PC-3 (cell line): ENCODE measurements at regions not wholly inside any gene's neighbourhood (a gene's known extent, or its start where the extent isn't known, plus 50 kb on each side); places are given as distances from the start of the nearest gene placed in this dataset.

ENCODE experiments used
- ATAC-seq: fragments of 200-7000 bp; cut with Tn5 transposase; 2 replicates; pipeline ENCODE4 v1.9.1; 2020; ENCODE audit warnings: mild to moderate bottlenecking, moderate library complexity
- BruUV-seq: library from RNA; stranded (reverse); fragments of 400-500 nt; replicated peaks from 2 replicates; lab custom pipeline; 2021; lab: Mats Ljungman, UMichigan
- CTCF ChIA-PET: fragments of 300-600 bp; sonication (Branson Sonifier 250); formaldehyde crosslinking; loops from one replicate; lab custom pipeline; 2022; ENCODE audit warnings: antibody characterized with exemption; lab: Charles Lee
- POLR2A ChIA-PET: fragments of 300-600 bp; sonication (Branson Sonifier 250); formaldehyde crosslinking; loops from one replicate; lab custom pipeline; 2022; ENCODE audit warnings: antibody characterized with exemption; ENCODE audit not compliant: unreplicated experiment; lab: Charles Lee
- DNase-seq: peaks from one replicate; pipeline ENCODE4 v3.0.0-alpha.2; 2015
- H2AFZ ChIP-seq: fragments of 300-600 bp; sonication (generic); 2 replicates; pipeline ENCODE4 v1.6.0; 2016; ENCODE audit warnings: antibody characterized with exemption, low read length
- H3F3A ChIP-seq: fragments of 300-600 bp; sonication (generic); one replicate; pipeline ENCODE4 v1.6.0; 2017; ENCODE audit warnings: antibody characterized with exemption, low read length, control low read depth, mild to moderate bottlenecking; ENCODE audit not compliant: unreplicated experiment
- H3K27ac ChIP-seq: fragments of 300-600 bp; sonication (generic); 2 replicates; pipeline ENCODE4 v1.5.1; 2016; ENCODE audit warnings: mild to moderate bottlenecking, low read length
- H3K27me3 ChIP-seq: fragments of 300-600 bp; sonication (generic); 2 replicates; pipeline ENCODE4 v1.6.1; 2016; ENCODE audit warnings: low read length, mixed read lengths
- H3K36me3 ChIP-seq: fragments of 300-600 bp; sonication (generic); 2 replicates; pipeline ENCODE4 v1.6.1; 2016; ENCODE audit warnings: low read depth, mixed run types, low read length, mixed read lengths
- H3K4me1 ChIP-seq: fragments of 300-600 bp; sonication (generic); 2 replicates; pipeline ENCODE4 v1.5.1; 2016; ENCODE audit warnings: low read length; ENCODE audit not compliant: insufficient read depth
- H3K4me2 ChIP-seq: fragments of 300-600 bp; sonication (generic); 2 replicates; pipeline ENCODE4 v1.6.0; 2016; ENCODE audit warnings: low read length
- H3K4me3 ChIP-seq: fragments of 300-600 bp; sonication (generic); 2 replicates; pipeline ENCODE4 v1.5.1; 2016; ENCODE audit warnings: mild to moderate bottlenecking, low read length, mixed read lengths
- H3K79me2 ChIP-seq: fragments of 300-600 bp; sonication (generic); 2 replicates; pipeline ENCODE4 v1.6.1; 2017; ENCODE audit warnings: low read length, mixed read lengths
- H3K9ac ChIP-seq: fragments of 300-600 bp; sonication (generic); 2 replicates; pipeline ENCODE4 v1.6.0; 2016; ENCODE audit warnings: mild to moderate bottlenecking, low read length
- H3K9me2 ChIP-seq: fragments of 300-600 bp; sonication (generic); replicated peaks from 2 replicates; pipeline ENCODE4 v1.6.1; 2016; ENCODE audit warnings: mixed run types, low read length, mixed read lengths
- H3K9me3 ChIP-seq: fragments of 300-600 bp; sonication (generic); 2 replicates; pipeline ENCODE4 v1.6.1; 2016; ENCODE audit warnings: low read length, mixed read lengths
- H4K20me1 ChIP-seq: fragments of 300-600 bp; sonication (generic); 2 replicates; pipeline ENCODE4 v1.6.1; 2016; ENCODE audit warnings: low read length, mixed read lengths
- CTCF ChIP-seq: fragments of 300-600 bp; sonication (generic); conservative IDR thresholded peaks from 2 replicates; pipeline ENCODE4 v1.5.1; 2017; ENCODE audit warnings: antibody characterized with exemption, low read depth, mild to moderate bottlenecking, low read length
- EZH2 ChIP-seq: fragments of 300-600 bp; sonication (generic); IDR thresholded peaks from one replicate; pipeline ENCODE4 v1.6.1; 2017; ENCODE audit warnings: antibody characterized with exemption, mild to moderate bottlenecking, low read length; ENCODE audit not compliant: unreplicated experiment
- EZH2phosphoT487 ChIP-seq: fragments of 300-600 bp; sonication (generic); IDR thresholded peaks from 2 replicates; pipeline ENCODE4 v1.6.1; 2018; ENCODE audit warnings: mild to moderate bottlenecking, antibody characterized with exemption, low read length, borderline replicate concordance
- intact Hi-C: fragments of 100-400 bp; cut with micrococcal nuclease; formaldehyde crosslinking; loops from 2 replicates; pipeline ENCODE4 v1.9.0; 2023

GRCh38 chr7:145050415-145050814 lies 214.6 kb upstream of the TPK1 start:
- no peaks in the 10 kb centered on the region for H3K79me2 ChIP-seq
- no peaks in the 10 kb centered on the region for H3K9me3 ChIP-seq
- H3K4me2 ChIP-seq: no peak overlapping the region
- no peaks in the 10 kb centered on the region for H3K9me2 ChIP-seq
- BruUV-seq: no TSS peak
- no peaks in the 10 kb centered on the region for H3K36me3 ChIP-seq
- no peak overlapping the region for H3K4me3 ChIP-seq
- no peak overlapping the region for H3K9ac ChIP-seq
- H2AFZ ChIP-seq: no peak overlapping the region
- intact Hi-C loops: no loop called here
- no peak for TF ChIP-seq CTCF
- no peak for TF ChIP-seq EZH2phosphoT487
- no peak for TF ChIP-seq EZH2
- ChIA-PET POLR2A (no interaction called here), CTCF (no interaction called here)
- no peak overlapping the region for H3K27ac ChIP-seq
- DNase-seq (no peak), ATAC-seq (no peak)
- H4K20me1 ChIP-seq: no peaks in the 10 kb centered on the region
- H3F3A ChIP-seq: no peaks in the 10 kb centered on the region
- H3K27me3 ChIP-seq: no peaks in the 10 kb centered on the region
- no peaks in the 10 kb centered on the region for H3K4me1 ChIP-seq

GRCh38 chr7:145036604-145037405 lies 201.0 kb upstream of the TPK1 start:
- H3K4me1 ChIP-seq: no peaks in the 10 kb centered on the region
- no peak overlapping the region for H2AFZ ChIP-seq
- no peak overlapping the region for H3K4me3 ChIP-seq
- H3K79me2 ChIP-seq: no peaks in the 10 kb centered on the region
- H3K27ac ChIP-seq: no peak overlapping the region
- ATAC-seq (peak; percentile 73; the same call in 1 of the 2 replicates), DNase-seq (peak; percentile 75)
- no peaks in the 10 kb centered on the region for H3F3A ChIP-seq
- H3K27me3 ChIP-seq: peaks cover 27% of the 10 kb centered on the region
- no peak overlapping the region for H3K9ac ChIP-seq
- POLR2A ChIA-PET: no interaction called here
- H3K4me2 ChIP-seq: no peak overlapping the region
- no peaks in the 10 kb centered on the region for H3K9me2 ChIP-seq
- TF ChIP-seq EZH2: no peak
- TF ChIP-seq CTCF: peak; percentile 92
- no peaks in the 10 kb centered on the region for H3K9me3 ChIP-seq
- CTCF ChIA-PET: interaction anchor here (0.6 kb wide), 1 partner anchor 902 kb away, joined by 4 read pairs; no protein-coding TSS in a partner anchor
- intact Hi-C loops: loop anchor here (1.0 to 10.0 kb wide), 2 partner anchors 808 to 1053 kb away; no protein-coding TSS in a partner anchor
- no peaks in the 10 kb centered on the region for H3K36me3 ChIP-seq
- BruUV-seq: no TSS peak
- no peaks in the 10 kb centered on the region for H4K20me1 ChIP-seq

DNA sequence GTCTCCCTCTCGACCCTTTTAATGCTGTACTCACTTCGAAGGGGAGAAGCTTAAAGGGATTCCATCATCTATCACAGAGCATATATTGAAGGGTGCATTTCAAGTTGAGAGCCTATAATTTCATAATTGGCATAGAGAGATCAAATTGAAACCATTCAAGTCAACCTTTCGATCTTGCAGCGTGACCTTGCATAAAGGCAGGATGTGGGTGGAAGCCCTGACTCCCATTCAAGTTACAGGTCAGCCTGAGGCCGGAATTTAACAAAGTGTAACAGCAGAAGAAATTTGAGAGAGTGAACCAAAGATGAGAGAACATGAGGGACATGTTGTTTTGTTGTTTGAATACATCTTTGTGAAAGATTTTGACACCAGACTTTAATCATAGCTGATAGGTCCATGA lies 195.3 kb upstream of the TPK1 start:
- Histone ChIP-seq H3K4me2 (no peak overlapping the region), H3K4me3 (no peak overlapping the region), H4K20me1 (no peaks in the 10 kb centered on the region), H2AFZ (no peak overlapping the region), H3K36me3 (no peaks in the 10 kb centered on the region), H3F3A (no peaks in the 10 kb centered on the region), H3K9ac (no peak overlapping the region), H3K4me1 (no peaks in the 10 kb centered on the region), H3K9me2 (no peaks in the 10 kb centered on the region), H3K27ac (no peak overlapping the region), H3K9me3 (no peaks in the 10 kb centered on the region), H3K79me2 (no peaks in the 10 kb centered on the region), H3K27me3 (0 out of 2 replicates have a peak, but pooled peaks cover 14% of the 10 kb centered on the region)
- no TSS peak for BruUV-seq
- ChIA-PET CTCF (no interaction called here), POLR2A (no interaction called here)
- no peak for DNase-seq
- TF ChIP-seq CTCF: no peak
- no peak for TF ChIP-seq EZH2phosphoT487
- TF ChIP-seq EZH2: no peak
- no peak for ATAC-seq
- intact Hi-C loops: loop anchor here (10.0 kb wide), 1 partner anchor 814 kb away; no protein-coding TSS in a partner anchor
